ENCODE measurements at regions not wholly inside any gene's neighbourhood (a gene's known extent, or its start where the extent isn't known, plus 50 kb on each side); places are given as distances from the start of the nearest gene placed in this dataset.

GRCh38 chr13:106344342-106344741, 191.1 kb downstream of the EFNB2 start:
- no peak for TF ChIP-seq POLR2A (IDR thresholded peaks at IDR 0.05)
- TF ChIP-seq, protein P1, sequence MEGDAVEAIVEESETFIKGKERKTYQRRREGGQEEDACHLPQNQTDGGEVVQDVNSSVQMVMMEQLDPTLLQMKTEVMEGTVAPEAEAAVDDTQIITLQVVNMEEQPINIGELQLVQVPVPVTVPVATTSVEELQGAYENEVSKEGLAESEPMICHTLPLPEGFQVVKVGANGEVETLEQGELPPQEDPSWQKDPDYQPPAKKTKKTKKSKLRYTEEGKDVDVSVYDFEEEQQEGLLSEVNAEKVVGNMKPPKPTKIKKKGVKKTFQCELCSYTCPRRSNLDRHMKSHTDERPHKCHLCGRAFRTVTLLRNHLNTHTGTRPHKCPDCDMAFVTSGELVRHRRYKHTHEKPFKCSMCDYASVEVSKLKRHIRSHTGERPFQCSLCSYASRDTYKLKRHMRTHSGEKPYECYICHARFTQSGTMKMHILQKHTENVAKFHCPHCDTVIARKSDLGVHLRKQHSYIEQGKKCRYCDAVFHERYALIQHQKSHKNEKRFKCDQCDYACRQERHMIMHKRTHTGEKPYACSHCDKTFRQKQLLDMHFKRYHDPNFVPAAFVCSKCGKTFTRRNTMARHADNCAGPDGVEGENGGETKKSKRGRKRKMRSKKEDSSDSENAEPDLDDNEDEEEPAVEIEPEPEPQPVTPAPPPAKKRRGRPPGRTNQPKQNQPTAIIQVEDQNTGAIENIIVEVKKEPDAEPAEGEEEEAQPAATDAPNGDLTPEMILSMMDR (IDR thresholded peaks at IDR 0.05), result no peak

Data from gastroesophageal sphincter (tissue), 3 donors.